GM12878 (cell line): ENCODE measurements at regions not wholly inside any gene's neighbourhood (a gene's known extent, or its start where the extent isn't known, plus 50 kb on each side); places are given as distances from the start of the nearest gene placed in this dataset.

Experiments
- ATAC-seq: fragments of 200-7000 bp; cut with Tn5 transposase; 3 replicates; pipeline ENCODE4 v1.9.1; 2020; ENCODE audit warnings: mild to moderate bottlenecking, moderate library complexity
- BruUV-seq: library from RNA; stranded (reverse); fragments of 400-500 nt; replicated peaks from 2 replicates; lab custom pipeline; 2021; lab: Mats Ljungman, UMichigan
- CTCF ChIA-PET: fragments of 300-600 bp; sonication (Branson Sonifier 250); formaldehyde crosslinking; extraction: SDS; loops from one replicate; lab custom pipeline; 2021; ENCODE audit warnings: inconsistent platforms; lab: Yijun Ruan, JAX
- POLR2A ChIA-PET: fragments of 350-600 bp; formaldehyde crosslinking; extraction: SDS; loops from one replicate; lab custom pipeline; 2021; ENCODE audit warnings: inconsistent platforms; lab: Charles Lee
- RAD21 ChIA-PET: fragments of 300-600 bp; sonication (Branson Sonifier 250); formaldehyde crosslinking; loops from one replicate; lab custom pipeline; 2023; ENCODE audit warnings: antibody characterized with exemption; ENCODE audit not compliant: unreplicated experiment; lab: Charles Lee
- SMC1A ChIA-PET: fragments of 300-600 bp; sonication (Branson Sonifier 250); formaldehyde crosslinking; loops from one replicate; lab custom pipeline; 2023; ENCODE audit not compliant: unreplicated experiment, uncharacterized antibody; lab: Charles Lee
- DNase-seq: peaks from one replicate; pipeline ENCODE4 v3.0.0-alpha.2; 2011; ENCODE audit warnings: low read depth, low spot score
- FAIRE-seq: peaks from 3 replicates; lab custom pipeline; 2011; peaks lifted over from hg19 to GRCh38; lab: Jason Lieb, UNC
- H2AFZ ChIP-seq: 2 replicates; pipeline ENCODE4 v1.6.0; 2011; ENCODE audit warnings: low read depth, low read length, control low read depth; ENCODE audit not compliant: control insufficient read depth
- H3K27ac ChIP-seq: 2 replicates; pipeline ENCODE4 v1.5.1; 2011; ENCODE audit warnings: control low read depth; ENCODE audit not compliant: control insufficient read depth, insufficient read depth
- H3K27me3 ChIP-seq, 2 experiments: replicated peaks in 1 of 2; 2 replicates each; pipeline versions ENCODE4 v1.6.0 to v1.6.1; 2011; ENCODE audit warnings: low read length in 1 of 2; ENCODE audit not compliant: control insufficient read depth in 2 of 2, insufficient read depth in 2 of 2
- H3K36me3 ChIP-seq, 2 experiments: 2 replicates each; pipeline ENCODE4 v1.5.1; 2011; ENCODE audit warnings: low read length in 1 of 2; ENCODE audit not compliant: control insufficient read depth in 2 of 2, insufficient read depth in 2 of 2
- H3K4me1 ChIP-seq: 2 replicates; pipeline ENCODE4 v1.6.1; 2011; ENCODE audit warnings: mild to moderate bottlenecking, low read length, moderate library complexity, mixed read lengths; ENCODE audit not compliant: control insufficient read depth, insufficient read depth
- H3K4me2 ChIP-seq: 2 replicates; pipeline ENCODE4 v1.6.0; 2011; ENCODE audit warnings: control low read depth; ENCODE audit not compliant: control insufficient read depth, insufficient read depth
- H3K4me3 ChIP-seq: fragments of 200-600 bp; sonication (generic); 2 replicates; pipeline ENCODE4 v1.5.1; 2016
- H3K79me2 ChIP-seq: 2 replicates; pipeline ENCODE4 v1.6.0; 2011; ENCODE audit warnings: low read length; ENCODE audit not compliant: control insufficient read depth, insufficient read depth
- H3K9ac ChIP-seq: 2 replicates; pipeline ENCODE4 v1.8.0; 2011; ENCODE audit warnings: low read length, control low read depth, mixed read lengths; ENCODE audit not compliant: control insufficient read depth, insufficient read depth
- H3K9me3 ChIP-seq: replicated peaks from 3 replicates; pipeline ENCODE4 v1.5.1; 2011; ENCODE audit warnings: mild to moderate bottlenecking, low read length; ENCODE audit not compliant: control insufficient read depth, insufficient read depth
- H4K20me1 ChIP-seq: 2 replicates; pipeline ENCODE4 v1.6.0; 2011; ENCODE audit not compliant: control insufficient read depth, insufficient read depth
- ATF2 ChIP-seq: IDR thresholded peaks from 2 replicates; pipeline ENCODE4 v1.6.1; 2012; ENCODE audit warnings: low read length, inconsistent platforms
- CREM ChIP-seq: IDR thresholded peaks from 2 replicates; pipeline ENCODE4 v1.6.1; 2014; ENCODE audit warnings: antibody characterized with exemption, low read depth
- E2F4 ChIP-seq: IDR thresholded peaks from 2 replicates; pipeline ENCODE4 v1.6.1; 2012; ENCODE audit warnings: low read depth, low read length, improper control_type of control experiment
- ETV6 ChIP-seq, 2 experiments: fragments of 450-650 bp in 1 of 2; IDR thresholded peaks in 1 of 2; conservative IDR thresholded peaks in 1 of 2; 2 replicates each; pipeline ENCODE4 v1.6.1; 2014; ENCODE audit warnings: antibody characterized with exemption in 1 of 2, borderline replicate concordance in 1 of 2, low read depth in 1 of 2, mild to moderate bottlenecking in 1 of 2, moderate library complexity in 1 of 2
- GATAD2B ChIP-seq: fragments of 450-650 bp; conservative IDR thresholded peaks from 2 replicates; pipeline ENCODE4 v1.6.1; 2017; ENCODE audit warnings: low read depth, mild to moderate bottlenecking, moderate library complexity
- HCFC1 ChIP-seq: fragments of 150-350 bp; IDR thresholded peaks from 2 replicates; pipeline ENCODE4 v1.6.1; 2014; ENCODE audit warnings: low read length
- IRF4 ChIP-seq: IDR thresholded peaks from 2 replicates; pipeline ENCODE4 v1.6.1; 2011; ENCODE audit warnings: low read depth, low read length
- JUNB ChIP-seq: IDR thresholded peaks from 2 replicates; pipeline ENCODE4 v1.6.1; 2016; ENCODE audit warnings: antibody characterized with exemption, mild to moderate bottlenecking
- RAD21 ChIP-seq: IDR thresholded peaks from 2 replicates; pipeline ENCODE4 v1.6.1; 2011; ENCODE audit warnings: mild to moderate bottlenecking, low read depth, low read length, moderate library complexity; ENCODE audit not compliant: insufficient read depth
- TCF12 ChIP-seq: IDR thresholded peaks from 2 replicates; pipeline ENCODE4 v1.6.1; 2011; ENCODE audit warnings: low read depth, mild to moderate bottlenecking, low read length
- ZBTB4 ChIP-seq: fragments of 450-650 bp; formaldehyde crosslinking; IDR thresholded peaks from 2 replicates; pipeline ENCODE4 v1.4.0; 2022; ENCODE audit warnings: mild to moderate bottlenecking, moderate library complexity
- WGBS: methylation state at CpG from one replicate; pipeline ENCODE4 v1.1.6; 2016; ENCODE audit warnings: low lambda C conversion rate; ENCODE audit not compliant: insufficient replicate concordance, insufficient coverage; ENCODE audit errors: missing lambda C conversion rate; 5-methylcytosine and 5-hydroxymethylcytosine counted together
- in situ Hi-C: fragments of 300-500 bp; cut with MboI; formaldehyde crosslinking; loops from 9 replicates; pipeline ENCODE4 v1.14.3; 2018; ENCODE audit warnings: mixed read lengths
- intact Hi-C: fragments of 100-400 bp; cut with micrococcal nuclease; formaldehyde crosslinking; loops from one replicate; pipeline ENCODE4 v1.14.2; 2022; ENCODE audit not compliant: unreplicated experiment

GRCh38 chr4:65960751-65961150 lies 290.5 kb upstream of the EPHA5 start:
- Histone ChIP-seq H3K9ac (no peak overlapping the region), H4K20me1 (no peaks in the 10 kb centered on the region), H3K4me2 (no peak overlapping the region), H3K4me1 (no peaks in the 10 kb centered on the region), H3K27ac (no peak overlapping the region), H3K9me3 (no peaks in the 10 kb centered on the region)
- ATAC-seq (no peak), DNase-seq (no peak)
- 0% methylated on average over 1 of the region's 1 CpG for WGBS
- ChIA-PET POLR2A (no interaction called here), RAD21 (no interaction called here)
- no TSS peak for BruUV-seq
- intact Hi-C loops, result no loop called here
- TF ChIP-seq CREM (no peak), JUNB (no peak), ATF2 (no peak), ETV6 (conservative IDR thresholded peaks at IDR 0.05 in 1 of 2, IDR thresholded peaks at IDR 0.05 in 1 of 2; ENCODE audit: borderline replicate concordance in 1 of 2, low read depth in 1 of 2) (no peak), TCF12 (no peak), GATAD2B (no peak), E2F4 (no peak), IRF4 (no peak), HCFC1 (no peak), RAD21 (no peak), ZBTB4 (no peak)
- TF ChIP-seq, all 136 proteins: peak for 0
- no peak for FAIRE-seq
- Histone ChIP-seq H3K36me3 (no peaks in the 10 kb centered on the region), H3K4me3 (no peak overlapping the region), H3K27me3 (no peaks in the 10 kb centered on the region), H2AFZ (no peak overlapping the region), H3K79me2 (no peaks in the 10 kb centered on the region)
- CTCF ChIA-PET, result interaction anchor here (0.6 kb wide), 1 partner anchor 209 kb away, joined by 5 read pairs; no protein-coding TSS in a partner anchor
- in situ Hi-C loops, result no loop called here
- SMC1A ChIA-PET, result no interaction called here
